ENCODE measurements at regions not wholly inside any gene's neighbourhood (a gene's known extent, or its start where the extent isn't known, plus 50 kb on each side); places are given as distances from the start of the nearest gene placed in this dataset.
"Not testable (repeated sequence)": the region's sequence is repeated elsewhere in the genome, so short reads cannot be mapped to it uniquely, and the experiment has no call there.

GRCh38 chr20:12581644-12582289 lies 427.0 kb upstream of the SPTLC3 start:
- DNase-seq (ENCODE audit: low read depth in 2 of 2), result no peak

GRCh38 chr20:12582710-12583109 lies 426.1 kb upstream of the SPTLC3 start:
- not testable (repeated sequence) for DNase-seq (ENCODE audit: low read depth in 2 of 2)

DNA sequence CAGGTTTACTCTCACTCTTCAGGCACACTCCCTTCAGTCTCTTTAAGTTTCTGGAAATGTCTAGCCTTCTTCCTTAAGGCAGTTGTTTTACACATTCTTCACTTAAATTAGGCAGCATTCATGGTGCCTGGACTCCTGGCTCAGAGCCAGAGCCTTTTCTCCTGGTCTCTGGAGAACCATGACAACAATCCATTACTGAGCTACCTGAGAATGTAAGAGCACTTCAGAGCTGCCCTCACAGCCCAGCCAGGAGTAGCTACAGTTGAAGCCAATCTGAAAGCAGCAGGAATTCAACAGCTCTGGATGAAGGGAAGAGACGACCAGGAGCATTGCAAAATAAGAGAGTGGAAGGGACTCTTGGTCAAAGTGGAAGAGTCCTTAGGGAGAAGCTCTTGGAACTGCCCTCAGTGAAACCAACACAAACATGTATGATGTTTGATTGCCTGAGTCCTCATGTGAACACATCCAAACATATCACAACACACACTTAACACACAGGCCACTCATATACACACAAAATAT lies 416.8 kb upstream of the SPTLC3 start:
- no peak for DNase-seq (ENCODE audit: low read depth in 2 of 2)

DNA sequence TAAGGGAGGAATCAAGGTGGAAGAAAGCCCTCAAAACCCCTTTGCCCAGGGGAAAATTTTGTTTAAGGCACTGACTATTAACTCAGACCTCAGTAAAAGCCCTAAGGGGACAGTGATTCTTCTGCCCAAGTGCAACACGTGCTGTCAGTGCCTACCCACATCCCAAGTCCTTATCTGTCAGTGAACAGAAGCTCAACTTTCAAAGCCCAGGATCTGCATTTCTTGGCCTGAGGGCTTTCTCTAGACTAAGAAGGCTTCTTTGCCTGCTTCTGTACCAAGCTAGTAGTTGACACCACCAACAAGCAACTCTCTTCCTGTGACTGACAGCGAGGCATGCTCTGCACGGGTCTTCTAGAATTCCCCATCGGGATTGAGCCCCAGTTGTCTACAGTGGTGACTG lies 416.0 kb upstream of the SPTLC3 start:
- DNase-seq (ENCODE audit: low read depth in 2 of 2), result no peak

- no peak for DNase-seq (ENCODE audit: low read depth in 2 of 2)
Measured at GRCh38 chr20:12593342-12593873, 415.4 kb upstream of the SPTLC3 start.

DNA sequence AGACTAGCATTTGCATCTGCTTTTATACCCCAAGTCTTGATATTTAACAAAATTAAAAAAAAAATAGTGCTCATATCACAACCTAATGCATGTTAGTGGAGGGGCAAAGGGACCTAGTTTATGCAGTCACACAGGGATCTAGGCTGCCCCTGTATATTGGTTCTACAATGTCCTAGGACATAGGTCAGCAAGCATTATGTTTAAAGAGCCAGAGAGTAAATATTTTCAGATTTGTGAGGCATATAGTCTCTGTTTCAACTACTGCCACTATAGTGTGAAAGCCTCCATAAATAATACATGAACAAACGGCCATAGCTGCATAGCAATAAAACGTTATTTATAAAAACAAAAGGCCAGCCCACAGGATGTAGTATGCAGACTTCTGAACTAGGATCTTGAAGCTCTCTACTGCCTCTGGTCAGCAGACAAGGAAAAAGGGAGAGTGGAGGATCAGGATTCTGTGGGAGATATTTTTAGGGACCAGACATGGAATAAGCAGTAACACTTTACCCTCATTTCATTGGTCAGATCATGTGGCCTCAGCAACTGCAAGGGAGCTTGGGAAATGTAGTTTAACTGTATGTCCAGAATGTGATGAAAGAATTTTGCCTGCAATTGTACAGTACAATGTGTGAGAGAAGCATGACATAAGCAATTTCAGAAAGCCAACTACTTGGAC lies 414.2 kb upstream of the SPTLC3 start:
- no peak for DNase-seq (ENCODE audit: low read depth in 2 of 2)

DNA sequence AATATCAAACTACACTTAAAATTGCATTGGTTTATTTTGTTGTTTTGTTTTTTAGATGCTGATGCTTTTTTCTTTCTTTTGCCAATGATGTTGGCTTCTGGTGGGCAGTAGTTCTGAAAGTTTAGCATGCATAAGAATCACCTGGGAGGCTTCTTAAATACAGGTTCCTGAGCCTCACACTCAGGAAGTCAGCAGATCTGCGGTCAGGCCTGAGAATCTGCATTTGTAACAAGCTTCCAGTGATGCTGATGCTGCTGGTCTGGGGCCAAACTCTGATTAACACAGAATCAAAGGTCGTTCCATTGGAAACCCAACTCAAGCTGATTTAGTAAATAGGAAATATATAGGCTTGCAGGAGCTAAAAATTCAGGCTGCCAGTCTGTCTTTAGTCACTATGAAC lies 412.9 kb upstream of the SPTLC3 start:
- DNase-seq (ENCODE audit: low read depth in 2 of 2), result no peak

- DNase-seq (ENCODE audit: low read depth in 2 of 2), result no peak
Measured at GRCh38 chr20:12596863-12597262, 411.9 kb upstream of the SPTLC3 start.

- DNase-seq (ENCODE audit: low read depth in 2 of 2), result no peak
Measured at GRCh38 chr20:12597551-12597950, 411.2 kb upstream of the SPTLC3 start.

DNA sequence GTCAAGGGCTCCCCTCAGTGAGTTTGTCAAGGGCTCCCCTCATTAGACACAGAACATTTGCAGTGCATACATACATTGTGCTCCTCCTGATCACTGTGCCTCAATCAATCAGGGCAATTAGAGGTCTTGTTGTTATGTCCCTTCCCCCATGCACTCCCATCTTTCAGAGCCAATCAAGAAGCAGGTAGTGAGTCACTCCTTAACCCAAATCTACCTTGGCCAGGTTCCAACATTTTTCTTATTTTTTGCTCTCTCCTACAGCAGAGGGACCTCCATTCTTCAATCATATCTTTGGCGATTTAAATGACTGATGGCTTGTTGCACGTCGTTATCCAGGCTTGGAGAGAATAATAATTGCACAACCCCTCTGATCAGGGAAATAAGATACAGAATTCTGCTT lies 409.9 kb upstream of the SPTLC3 start:
- DNase-seq (ENCODE audit: low read depth in 2 of 2), result no peak

- DNase-seq (ENCODE audit: low read depth in 2 of 2), result no peak
Measured at GRCh38 chr20:12599494-12599893, 409.3 kb upstream of the SPTLC3 start.

- no peak for DNase-seq (ENCODE audit: low read depth in 2 of 2)
Measured at GRCh38 chr20:12605751-12606150, 403.0 kb upstream of the SPTLC3 start.

DNA sequence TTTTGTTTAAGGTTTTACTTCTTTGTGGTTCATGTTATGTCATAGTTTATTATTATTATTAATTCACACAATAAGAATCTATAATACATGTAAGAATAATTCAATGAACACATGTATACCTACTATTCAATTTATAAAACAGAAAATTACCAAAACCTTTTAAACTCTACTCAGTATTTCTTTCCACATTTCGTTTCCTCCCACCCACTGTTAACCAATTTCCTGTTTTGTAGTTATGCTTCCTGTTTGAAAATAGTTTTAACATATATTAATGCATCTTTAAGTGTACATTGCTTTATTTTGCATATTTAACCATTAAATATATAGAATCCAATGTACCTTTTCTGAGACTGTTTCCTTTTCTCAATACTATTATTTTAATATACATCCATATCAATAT lies 397.9 kb upstream of the SPTLC3 start:
- no peak for DNase-seq (ENCODE audit: low read depth in 2 of 2)

- DNase-seq (ENCODE audit: low read depth in 2 of 2), result no peak
Measured at GRCh38 chr20:12614764-12615163, 394.0 kb upstream of the SPTLC3 start.

- no peak for DNase-seq (ENCODE audit: low read depth in 2 of 2)
Measured at GRCh38 chr20:12617076-12617475, 391.7 kb upstream of the SPTLC3 start.

GRCh38 chr20:12623870-12624269 lies 384.9 kb upstream of the SPTLC3 start:
- DNase-seq (ENCODE audit: low read depth in 2 of 2), result no peak

- no peak for DNase-seq (ENCODE audit: low read depth in 2 of 2)
Measured at GRCh38 chr20:12627485-12627884, 381.3 kb upstream of the SPTLC3 start.

- no peak for DNase-seq (ENCODE audit: low read depth in 2 of 2)
Measured at GRCh38 chr20:12638633-12639312, 370.0 kb upstream of the SPTLC3 start.

GRCh38 chr20:12640251-12640650 lies 368.5 kb upstream of the SPTLC3 start:
- no peak for DNase-seq (ENCODE audit: low read depth in 2 of 2)

- DNase-seq (ENCODE audit: low read depth in 2 of 2), result no peak
Measured at GRCh38 chr20:12641619-12642018, 367.2 kb upstream of the SPTLC3 start.

DNA sequence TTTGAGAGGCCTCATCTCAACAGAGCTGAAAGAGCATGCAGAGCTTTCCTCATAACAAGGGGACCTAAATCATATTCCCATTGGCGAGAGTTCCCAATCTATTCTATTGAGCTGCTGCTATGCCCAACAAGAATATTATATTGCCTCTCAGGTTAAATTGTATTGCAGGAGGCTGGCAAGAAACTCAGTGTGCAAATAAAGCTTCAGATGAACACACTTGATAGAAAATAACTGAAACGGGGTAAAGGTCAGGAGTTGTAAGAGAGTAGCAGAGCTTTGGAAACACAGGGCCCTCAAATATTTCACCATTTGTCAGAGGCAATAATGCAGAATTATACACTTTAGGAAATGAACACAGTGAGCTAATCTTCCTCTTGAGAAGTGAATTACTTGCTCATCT lies 364.3 kb upstream of the SPTLC3 start:
- DNase-seq (ENCODE audit: low read depth in 2 of 2), result no peak

GRCh38 chr20:12649234-12649633 lies 359.5 kb upstream of the SPTLC3 start:
- DNase-seq (ENCODE audit: low read depth in 2 of 2), result no peak

DNA sequence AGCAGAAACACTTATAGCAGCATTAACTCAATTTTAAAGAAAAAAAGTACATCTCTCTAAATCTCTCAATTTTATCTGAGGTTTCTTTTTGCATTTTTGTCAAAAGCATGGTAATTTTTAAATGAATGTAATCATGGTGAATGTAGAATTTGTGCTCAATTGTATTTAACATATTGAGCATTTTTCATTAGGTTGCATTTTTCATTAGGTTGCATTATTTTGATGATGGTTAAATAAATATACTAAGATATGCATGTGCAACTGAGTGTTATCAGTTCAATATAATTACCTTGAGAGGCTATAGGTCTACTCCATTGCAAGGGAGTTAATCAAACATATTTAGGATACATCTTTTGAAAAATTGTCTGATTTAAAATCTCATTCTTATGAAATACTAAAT lies 355.1 kb upstream of the SPTLC3 start:
- DNase-seq (ENCODE audit: low read depth in 2 of 2), result no peak

All from stimulated activated CD4-positive, alpha-beta T cell treated with anti-CD3 and anti-CD28 coated beads, Interleukin-1b, Interleukin-23, amount 100 ng/mL, for 4 hours (primary cell).